K562 (cell line): ENCODE measurements at regions not wholly inside any gene's neighbourhood (a gene's known extent, or its start where the extent isn't known, plus 50 kb on each side); places are given as distances from the start of the nearest gene placed in this dataset.

Experiments
- ATAC-seq: fragments of 200-7000 bp; cut with Tn5 transposase; 3 replicates; pipeline ENCODE4 v1.9.1; 2020; ENCODE audit warnings: moderate library complexity
- BruUV-seq: library from RNA; stranded (reverse); fragments of 400-500 nt; replicated peaks from 2 replicates; lab custom pipeline; 2021; lab: Mats Ljungman, UMichigan
- CTCF ChIA-PET: fragments of 300-600 bp; formaldehyde crosslinking; extraction: SDS; loops from one replicate; lab custom pipeline; 2021; ENCODE audit warnings: low intra/inter-chr PET ratio; lab: Yijun Ruan, JAX
- POLR2A ChIA-PET: fragments of 300-600, 350-650 bp; sonication (Branson Sonifier 250); formaldehyde crosslinking; extraction: SDS; loops from one replicate; lab custom pipeline; 2021; ENCODE audit warnings: antibody characterized with exemption, inconsistent platforms; lab: Yijun Ruan, JAX
- DNase-seq, 4 experiments: peaks; one replicate each; pipeline versions ENCODE4 v3.0.0 to v3.0.0-alpha.2; 2011 to 2018; ENCODE audit warnings: low spot score in 3 of 4, mixed read lengths in 3 of 4; ENCODE audit errors: extremely low read depth in 1 of 4
- FAIRE-seq: peaks from 2 replicates; lab custom pipeline; 2011; peaks lifted over from hg19 to GRCh38; lab: Jason Lieb, UNC
- H2AFZ ChIP-seq: 2 replicates; pipeline ENCODE4 v1.6.0; 2011; ENCODE audit warnings: low read depth, low read length, control low read depth, inconsistent platforms
- H3K27ac ChIP-seq: fragments of 200-600 bp; 3 replicates; pipeline ENCODE4 v1.8.0; 2011; ENCODE audit warnings: low read depth, mild to moderate bottlenecking, control low read depth, inconsistent platforms, low read length, moderate library complexity, mixed read lengths; ENCODE audit errors: extremely low read depth
- H3K27me3 ChIP-seq, 2 experiments: fragments of 300-600 bp in 1 of 2; 2 replicates in 1 of 2; 3 replicates in 1 of 2; pipeline versions ENCODE4 v1.6.0 to v1.8.0; 2011; ENCODE audit warnings: inconsistent platforms in 2 of 2, low read length in 2 of 2, mild to moderate bottlenecking in 1 of 2, mixed read lengths in 1 of 2, moderate library complexity in 1 of 2; ENCODE audit not compliant: control insufficient read depth in 2 of 2, insufficient read depth in 2 of 2
- H3K36me3 ChIP-seq: fragments of 300-600 bp; 3 replicates; pipeline ENCODE4 v1.8.0; 2011; ENCODE audit warnings: mild to moderate bottlenecking, low read length, inconsistent platforms; ENCODE audit not compliant: control insufficient read depth, insufficient read depth
- H3K4me1 ChIP-seq, 2 experiments: fragments of 200-600 bp in 1 of 2; replicated peaks in 1 of 2; 2 replicates in 1 of 2; 3 replicates in 1 of 2; pipeline versions ENCODE4 v1.5.1 to v1.8.0; 2011; ENCODE audit warnings: inconsistent platforms in 2 of 2, low read length in 2 of 2, mild to moderate bottlenecking in 1 of 2, mixed read lengths in 1 of 2, moderate library complexity in 1 of 2; ENCODE audit not compliant: control insufficient read depth in 2 of 2, insufficient read depth in 2 of 2
- H3K4me2 ChIP-seq: 2 replicates; pipeline ENCODE4 v1.6.1; 2011; ENCODE audit warnings: low read length, control low read depth, inconsistent platforms, mixed read lengths; ENCODE audit not compliant: insufficient read depth
- H3K4me3 ChIP-seq: fragments of 200-600 bp; sonication (generic), shearing (Covaris generic); 2 replicates; pipeline ENCODE4 v1.5.1; 2016; ENCODE audit warnings: control low read depth, inconsistent platforms
- H3K79me2 ChIP-seq: fragments of 200-600 bp; 3 replicates; pipeline ENCODE4 v1.8.0; 2011; ENCODE audit warnings: low read length, inconsistent platforms; ENCODE audit not compliant: control insufficient read depth, insufficient read depth
- H3K9ac ChIP-seq, 2 experiments: 2 replicates each; pipeline versions ENCODE4 v1.6.0 to v1.6.1; 2011; ENCODE audit warnings: low read depth in 2 of 2, low read length in 2 of 2, control low read depth in 1 of 2, inconsistent platforms in 1 of 2, mild to moderate bottlenecking in 1 of 2, mixed read lengths in 1 of 2; ENCODE audit not compliant: insufficient read depth in 1 of 2
- H3K9me1 ChIP-seq: one replicate; pipeline ENCODE4 v1.6.0; 2011; ENCODE audit warnings: inconsistent platforms, mild to moderate bottlenecking, low read length, moderate library complexity; ENCODE audit not compliant: control insufficient read depth, insufficient read depth
- H3K9me3 ChIP-seq: replicated peaks from 2 replicates; pipeline ENCODE4 v1.5.1; 2011; ENCODE audit warnings: low read depth, low read length, inconsistent platforms; ENCODE audit not compliant: control insufficient read depth, insufficient read depth
- H4K20me1 ChIP-seq: replicated peaks from 2 replicates; pipeline ENCODE4 v1.6.1; 2011; ENCODE audit warnings: low read length, inconsistent platforms, mixed read lengths; ENCODE audit not compliant: control insufficient read depth, insufficient read depth
- IRF2 ChIP-seq: sonication (generic); formaldehyde crosslinking; IDR thresholded peaks from 2 replicates; pipeline ENCODE4 v1.8.1; 2022; ENCODE audit warnings: mild to moderate bottlenecking, missing genetic modification reagents
- PHF8 ChIP-seq: fragments of 200-600 bp; sonication (generic); IDR thresholded peaks from 2 replicates; pipeline ENCODE4 v1.6.1; 2012; ENCODE audit warnings: mixed run types, mild to moderate bottlenecking, inconsistent platforms, low read length, moderate library complexity, borderline replicate concordance
- TBL1XR1 ChIP-seq, 2 experiments: IDR thresholded peaks; 2 replicates each; pipeline ENCODE4 v1.6.1; 2012; ENCODE audit warnings: improper control_type of control experiment in 2 of 2, low read length in 2 of 2, mild to moderate bottlenecking in 1 of 2
- TFAM ChIP-seq: fragments of 250-450 bp; sonication (Bioruptor Pico); conservative IDR thresholded peaks from 2 replicates; pipeline ENCODE4 v1.5.0; 2021; ENCODE audit warnings: mild to moderate bottlenecking, moderate library complexity
- ZNF165 ChIP-seq: fragments of 250-450 bp; sonication (Bioruptor Pico); IDR thresholded peaks from 2 replicates; pipeline ENCODE4 v1.4.0; 2020; ENCODE audit warnings: borderline replicate concordance
- ZNF77 ChIP-seq: fragments of 250-450 bp; sonication (Bioruptor Pico); IDR thresholded peaks from 2 replicates; pipeline ENCODE4 v1.5.0; 2020
- WGBS: fragments of 100-300 bp; shearing (Covaris generic); methylation state at CpG from one replicate; pipeline ENCODE4 v1.1.6; 2016; ENCODE audit warnings: low coverage, mixed read lengths; ENCODE audit not compliant: insufficient coverage; ENCODE audit errors: missing lambda C conversion rate; 5-methylcytosine and 5-hydroxymethylcytosine counted together
- in situ Hi-C: fragments of 300-500 bp; cut with MboI; formaldehyde crosslinking; loops from 4 replicates; pipeline ENCODE4 v1.15.0; 2018; ENCODE audit warnings: inconsistent platforms, mixed read lengths
- intact Hi-C: fragments of 100-400 bp; cut with micrococcal nuclease; formaldehyde crosslinking; loops from 2 replicates; pipeline ENCODE4 v1.14.2; 2022
- TF ChIP-seq, protein P1 (sequence below), 2 experiments: IDR thresholded peaks; 2 replicates each; pipeline ENCODE4 v1.6.1; 2011; ENCODE audit warnings: borderline replicate concordance in 1 of 2, control low read depth in 1 of 2, low read depth in 1 of 2, low read length in 1 of 2, mild to moderate bottlenecking in 1 of 2, mixed read lengths in 1 of 2, moderate library complexity in 1 of 2; ENCODE audit not compliant: insufficient read depth in 1 of 2, insufficient read length in 1 of 2, poor library complexity in 1 of 2, severe bottlenecking in 1 of 2; ENCODE audit errors: extremely low read depth in 1 of 2
- TF ChIP-seq, protein P2 (sequence below): fragments of 250-450 bp; sonication (Bioruptor Pico); IDR thresholded peaks from 2 replicates; pipeline ENCODE4 v1.6.1; 2021; ENCODE audit warnings: mild to moderate bottlenecking
- TF ChIP-seq, protein P3 (sequence below), 2 experiments: fragments of 450-650 bp in 1 of 2; sonication (generic) in 1 of 2; formaldehyde crosslinking in 1 of 2; IDR thresholded peaks; 2 replicates each; pipeline versions ENCODE4 v1.7.1 to v1.9.0; 2016 to 2022; ENCODE audit warnings: inconsistent platforms in 1 of 2, mild to moderate bottlenecking in 1 of 2, missing genetic modification reagents in 1 of 2

DNA sequence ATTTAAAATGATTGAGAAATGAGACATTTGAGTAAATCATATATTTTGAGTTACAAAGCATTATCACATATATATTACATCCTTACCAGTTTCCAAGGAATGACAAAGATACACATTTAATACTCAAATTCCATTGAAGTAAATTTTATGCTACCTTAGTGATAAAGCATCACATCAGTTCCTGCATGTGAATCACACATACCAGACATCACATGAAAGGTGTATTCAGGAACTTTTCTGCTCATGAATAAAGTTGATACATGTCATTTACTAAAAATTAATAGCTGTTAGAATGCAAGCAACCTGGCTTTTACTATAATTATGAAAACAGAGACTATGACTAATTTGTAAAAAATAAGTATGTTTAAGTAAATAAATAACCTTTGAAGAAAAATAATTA lies 548.8 kb upstream of the SLC39A10 start (continued):
- TF ChIP-seq TBL1XR1 (IDR thresholded peaks at IDR 0.05; ENCODE audit: low read length in 2 of 2): no peak

DNA sequence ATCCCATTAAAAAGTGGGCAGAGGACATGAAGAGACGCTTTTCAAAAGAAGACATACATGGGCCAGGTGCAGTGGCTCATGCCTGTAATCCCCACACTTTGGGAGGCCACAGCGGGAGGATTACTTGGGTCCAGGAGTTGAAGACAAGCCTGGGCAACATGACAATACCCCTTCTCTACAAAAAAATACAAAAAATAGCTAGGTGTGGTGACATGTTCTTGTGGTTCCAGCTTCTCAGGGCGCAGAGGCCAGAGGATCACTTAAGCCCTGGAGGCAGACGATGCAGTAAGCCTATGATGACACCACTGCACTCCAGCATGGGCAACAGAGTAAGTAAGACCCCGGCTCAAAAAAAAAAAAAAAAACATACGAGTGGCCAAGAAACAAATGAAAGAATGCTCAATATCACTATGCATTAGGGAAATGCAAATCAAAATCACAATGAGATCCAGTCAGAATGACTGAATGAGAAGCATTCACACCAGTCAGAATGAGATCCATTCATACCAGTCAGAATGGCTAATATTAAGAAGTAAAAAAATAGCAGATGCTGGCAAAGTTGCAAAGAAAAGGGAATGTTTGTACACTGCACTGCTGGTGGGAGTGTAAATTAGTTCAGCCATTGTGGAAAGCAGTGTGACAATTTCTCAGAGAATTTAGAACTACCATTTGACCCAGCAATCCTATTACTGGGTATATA lies 550.2 kb upstream of the SLC39A10 start:
- in situ Hi-C loops: no loop called here
- no peak for ATAC-seq
- TF ChIP-seq TFAM (CRISPR knock-in tag) (no peak), ZNF77 (CRISPR knock-in tag) (no peak), IRF2 (no peak), ZNF165 (no peak), PHF8 (no peak)
- TF ChIP-seq, protein P1, sequence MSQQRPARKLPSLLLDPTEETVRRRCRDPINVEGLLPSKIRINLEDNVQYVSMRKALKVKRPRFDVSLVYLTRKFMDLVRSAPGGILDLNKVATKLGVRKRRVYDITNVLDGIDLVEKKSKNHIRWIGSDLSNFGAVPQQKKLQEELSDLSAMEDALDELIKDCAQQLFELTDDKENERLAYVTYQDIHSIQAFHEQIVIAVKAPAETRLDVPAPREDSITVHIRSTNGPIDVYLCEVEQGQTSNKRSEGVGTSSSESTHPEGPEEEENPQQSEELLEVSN (IDR thresholded peaks at IDR 0.05; ENCODE audit: borderline replicate concordance in 1 of 2, extremely low read depth in 1 of 2, insufficient read depth in 1 of 2, insufficient read length in 1 of 2, low read depth in 1 of 2, low read length in 1 of 2, poor library complexity in 1 of 2, severe bottlenecking in 1 of 2): no peak
- TF ChIP-seq, protein P2, sequence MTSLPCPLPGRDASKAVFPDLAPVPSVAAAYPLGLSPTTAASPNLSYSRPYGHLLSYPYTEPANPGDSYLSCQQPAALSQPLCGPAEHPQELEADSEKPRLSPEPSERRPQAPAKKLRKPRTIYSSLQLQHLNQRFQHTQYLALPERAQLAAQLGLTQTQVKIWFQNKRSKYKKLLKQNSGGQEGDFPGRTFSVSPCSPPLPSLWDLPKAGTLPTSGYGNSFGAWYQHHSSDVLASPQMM (CRISPR knock-in tag): no peak
- TF ChIP-seq, protein P3, sequence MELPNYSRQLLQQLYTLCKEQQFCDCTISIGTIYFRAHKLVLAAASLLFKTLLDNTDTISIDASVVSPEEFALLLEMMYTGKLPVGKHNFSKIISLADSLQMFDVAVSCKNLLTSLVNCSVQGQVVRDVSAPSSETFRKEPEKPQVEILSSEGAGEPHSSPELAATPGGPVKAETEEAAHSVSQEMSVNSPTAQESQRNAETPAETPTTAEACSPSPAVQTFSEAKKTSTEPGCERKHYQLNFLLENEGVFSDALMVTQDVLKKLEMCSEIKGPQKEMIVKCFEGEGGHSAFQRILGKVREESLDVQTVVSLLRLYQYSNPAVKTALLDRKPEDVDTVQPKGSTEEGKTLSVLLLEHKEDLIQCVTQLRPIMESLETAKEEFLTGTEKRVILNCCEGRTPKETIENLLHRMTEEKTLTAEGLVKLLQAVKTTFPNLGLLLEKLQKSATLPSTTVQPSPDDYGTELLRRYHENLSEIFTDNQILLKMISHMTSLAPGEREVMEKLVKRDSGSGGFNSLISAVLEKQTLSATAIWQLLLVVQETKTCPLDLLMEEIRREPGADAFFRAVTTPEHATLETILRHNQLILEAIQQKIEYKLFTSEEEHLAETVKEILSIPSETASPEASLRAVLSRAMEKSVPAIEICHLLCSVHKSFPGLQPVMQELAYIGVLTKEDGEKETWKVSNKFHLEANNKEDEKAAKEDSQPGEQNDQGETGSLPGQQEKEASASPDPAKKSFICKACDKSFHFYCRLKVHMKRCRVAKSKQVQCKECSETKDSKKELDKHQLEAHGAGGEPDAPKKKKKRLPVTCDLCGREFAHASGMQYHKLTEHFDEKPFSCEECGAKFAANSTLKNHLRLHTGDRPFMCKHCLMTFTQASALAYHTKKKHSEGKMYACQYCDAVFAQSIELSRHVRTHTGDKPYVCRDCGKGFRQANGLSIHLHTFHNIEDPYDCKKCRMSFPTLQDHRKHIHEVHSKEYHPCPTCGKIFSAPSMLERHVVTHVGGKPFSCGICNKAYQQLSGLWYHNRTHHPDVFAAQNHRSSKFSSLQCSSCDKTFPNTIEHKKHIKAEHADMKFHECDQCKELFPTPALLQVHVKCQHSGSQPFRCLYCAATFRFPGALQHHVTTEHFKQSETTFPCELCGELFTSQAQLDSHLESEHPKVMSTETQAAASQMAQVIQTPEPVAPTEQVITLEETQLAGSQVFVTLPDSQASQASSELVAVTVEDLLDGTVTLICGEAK (IDR thresholded peaks at IDR 0.05): no peak
- TF ChIP-seq, protein P3 (CRISPR knock-in tag; IDR thresholded peaks at IDR 0.05): no peak

More for the DNA sequence above, 550.2 kb upstream of the SLC39A10 start:
- 3% methylated on average over 5 of the region's 6 CpGs for WGBS
- intact Hi-C loops: no loop called here
- DNase-seq: no peak
- Histone ChIP-seq H3K36me3 (no peaks in the 10 kb centered on the region), H3K9me3 (no peaks in the 10 kb centered on the region), H2AFZ (no peak overlapping the region), H3K9ac (no peak overlapping the region), H3K4me3 (no peak overlapping the region), H4K20me1 (no peaks in the 10 kb centered on the region), H3K4me1 (no peaks in the 10 kb centered on the region), H3K79me2 (no peaks in the 10 kb centered on the region), H3K27ac (no peak overlapping the region), H3K27me3 (no peaks in the 10 kb centered on the region), H3K9me1 (no peaks in the 10 kb centered on the region), H3K4me2 (no peak overlapping the region)
- BruUV-seq: no TSS peak
- POLR2A ChIA-PET: no interaction called here
- CTCF ChIA-PET: no interaction called here
- no peak for FAIRE-seq
